Breast epithelium (tissue), 3 donors: ENCODE measurements at regions not wholly inside any gene's neighbourhood (a gene's known extent, or its start where the extent isn't known, plus 50 kb on each side); places are given as distances from the start of the nearest gene placed in this dataset.

ENCODE experiments used
- POLR2A ChIP-seq: fragments of 450-650 bp; IDR thresholded peaks from one replicate; pipeline ENCODE4 v1.6.1; 2016; ENCODE audit warnings: antibody characterized with exemption, mild to moderate bottlenecking, moderate library complexity
- POLR2AphosphoS5 ChIP-seq, 3 donors: sonication (generic); formaldehyde crosslinking; IDR thresholded peaks; one replicate each; pipeline ENCODE4 v1.6.1; 2017; ENCODE audit warnings: antibody characterized with exemption in 3 of 3

DNA sequence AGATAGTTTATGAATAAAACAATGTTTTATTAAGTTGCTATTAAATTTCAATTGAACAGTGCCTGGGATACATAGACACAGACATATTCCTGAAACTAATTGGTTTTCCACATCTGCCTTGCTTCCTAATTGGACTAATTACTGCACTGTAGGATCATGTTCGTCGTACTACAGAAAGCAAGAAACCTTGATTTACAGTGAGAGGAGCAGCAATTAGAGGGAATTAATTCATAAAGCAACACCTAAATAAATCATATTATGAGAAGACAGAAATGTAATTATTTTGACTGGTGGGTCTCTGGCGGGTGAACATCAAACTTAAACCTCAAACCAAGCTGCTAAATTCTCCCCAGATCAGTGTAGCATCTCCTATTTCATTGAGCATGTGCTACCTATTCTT lies 124.6 kb upstream of the CAMK1G start:
- TF ChIP-seq POLR2A = no peak
- no peak for TF ChIP-seq POLR2AphosphoS5 (IDR thresholded peaks at IDR 0.05)
